GM13977 (cell line): ENCODE measurements at regions not wholly inside any gene's neighbourhood (a gene's known extent, or its start where the extent isn't known, plus 50 kb on each side); places are given as distances from the start of the nearest gene placed in this dataset.
"Not testable (repeated sequence)": the region's sequence is repeated elsewhere in the genome, so short reads cannot be mapped to it uniquely, and the experiment has no call there.

ENCODE experiments used
- DNase-seq: peaks from one replicate; pipeline ENCODE4 v3.0.0; 2012; ENCODE audit warnings: low spot score
- CTCF ChIP-seq: IDR thresholded peaks from 2 replicates; pipeline ENCODE4 v1.5.1; 2012; ENCODE audit warnings: mild to moderate bottlenecking, control low read depth; ENCODE audit not compliant: insufficient read depth; ENCODE audit errors: extremely low read depth, missing control alignments
- in situ Hi-C: fragments of 300-500 bp; cut with MboI; formaldehyde crosslinking; loops from one replicate; pipeline ENCODE4 v1.12.0; 2022; ENCODE audit warnings: low sequenced_read_pairs, low pct_unique_long_range_greater_than_20kb, mixed read lengths, inconsistent platforms; ENCODE audit not compliant: unreplicated experiment

DNA sequence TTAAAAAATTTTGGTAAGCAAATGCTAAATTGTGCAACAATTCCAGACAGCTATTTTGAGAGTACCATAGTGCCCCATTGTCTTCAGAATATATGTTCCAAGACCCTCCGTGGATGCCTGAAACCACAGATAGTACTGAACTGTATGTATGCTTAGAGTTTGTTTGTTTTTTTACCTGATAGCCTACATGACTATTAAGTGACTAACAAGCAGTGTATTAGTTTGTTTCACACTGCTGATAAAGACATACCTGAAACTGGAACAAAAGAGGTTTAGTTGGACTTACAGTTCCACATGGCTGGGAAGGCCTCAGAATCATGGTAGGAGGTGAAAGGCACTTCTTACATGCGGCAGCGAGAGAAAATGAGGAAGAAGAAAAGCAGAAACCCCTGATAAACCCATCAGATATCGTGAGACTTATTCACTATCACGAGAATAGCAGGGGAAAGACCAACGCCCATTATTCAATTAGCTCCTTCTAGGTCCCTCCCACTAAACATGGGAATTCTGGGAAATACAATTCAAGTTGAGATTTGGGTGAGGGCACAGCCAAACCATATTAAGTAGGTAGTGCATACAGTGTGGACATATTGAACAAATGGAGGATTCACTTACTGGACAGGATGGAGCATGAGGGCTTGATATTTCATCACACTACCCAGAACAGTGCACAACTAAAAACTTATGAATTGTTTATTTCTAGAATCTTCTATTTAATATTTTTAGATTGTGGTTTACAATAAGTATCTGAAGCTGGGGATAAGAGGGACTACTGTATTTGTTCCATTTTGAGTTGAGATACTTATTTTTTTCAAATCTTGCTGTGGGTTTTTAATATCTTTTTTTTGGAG lies 78.5 kb downstream of the LHX9 start:
- no peak for TF ChIP-seq CTCF
- in situ Hi-C loops, result no loop called here

DNA sequence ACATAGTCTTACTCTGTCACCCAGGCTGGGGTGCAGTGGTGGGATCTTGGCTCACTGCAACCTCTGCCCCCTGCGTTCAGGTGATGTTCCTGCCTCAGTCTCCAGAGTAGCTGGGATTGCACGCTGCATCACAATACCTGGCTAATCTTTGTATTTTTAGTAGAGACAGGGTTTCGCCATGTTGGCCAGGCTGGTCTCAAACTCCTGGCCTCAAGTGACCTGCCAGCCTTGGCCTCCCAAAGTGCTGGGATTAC lies 79.0 kb downstream of the LHX9 start:
- DNase-seq, in situ Hi-C loops: not testable (repeated sequence)

More for the DNA sequence above, 78.5 kb downstream of the LHX9 start:
- no peak for DNase-seq

DNA sequence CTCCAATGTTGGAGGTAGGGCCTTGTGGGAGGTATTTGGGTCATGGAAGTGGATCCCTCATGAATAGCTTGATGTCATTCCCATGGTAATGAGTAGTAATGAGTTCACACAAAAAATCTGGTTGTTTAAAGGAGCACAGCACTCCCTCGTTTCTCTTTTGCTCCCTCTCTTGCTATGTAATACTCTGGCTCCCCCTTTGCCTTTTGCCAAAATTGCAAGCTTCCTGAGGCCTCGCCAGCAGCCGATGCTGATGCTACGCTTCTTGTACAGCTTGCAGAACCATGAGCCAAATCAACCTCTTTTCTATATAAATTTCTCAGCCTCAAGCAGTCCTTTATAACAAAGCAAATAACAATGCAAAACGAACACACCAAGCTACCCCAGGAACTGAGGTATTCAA lies 80.9 kb downstream of the LHX9 start:
- in situ Hi-C loops, result no loop called here
- no peak for DNase-seq
- TF ChIP-seq CTCF, result no peak

DNA sequence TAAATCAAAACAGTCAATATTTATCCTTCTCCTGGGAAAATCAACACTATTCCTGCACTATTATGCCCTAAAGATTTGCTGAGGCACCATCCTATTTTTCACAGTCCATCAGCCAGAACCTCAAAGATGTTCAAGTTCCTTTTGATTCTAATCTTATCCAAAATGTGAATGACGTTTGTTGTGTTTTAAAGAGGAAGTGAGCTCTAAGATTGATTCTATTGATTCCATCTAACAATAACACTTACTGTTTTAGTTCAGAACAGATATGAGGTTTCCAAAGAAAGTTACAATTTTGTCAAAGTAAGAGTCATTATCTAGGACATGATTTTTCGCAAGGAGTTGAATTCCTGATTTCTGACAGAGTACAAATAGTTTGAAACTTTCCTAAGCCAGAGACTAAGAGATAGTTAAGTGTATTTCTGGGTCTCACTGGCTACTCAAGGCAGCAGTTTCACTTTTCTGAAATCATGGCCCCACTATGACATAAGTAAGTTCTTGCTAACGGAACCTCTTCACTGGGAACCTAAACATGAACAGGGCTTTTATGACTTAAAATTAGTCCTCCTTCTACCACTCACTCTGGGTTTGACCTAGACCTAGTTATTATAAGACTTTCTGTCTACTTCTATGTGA lies 84.7 kb downstream of the LHX9 start:
- no peak for DNase-seq
- in situ Hi-C loops, result no loop called here
- TF ChIP-seq CTCF, result no peak

- no peak for DNase-seq
- no peak for TF ChIP-seq CTCF
- in situ Hi-C loops, result no loop called here
Measured at GRCh38 chr1:198003468-198003867, 86.3 kb downstream of the LHX9 start.

GRCh38 chr1:198007011-198007410 lies 89.8 kb downstream of the LHX9 start:
- in situ Hi-C loops, result no loop called here
- no peak for TF ChIP-seq CTCF
- no peak for DNase-seq

DNA sequence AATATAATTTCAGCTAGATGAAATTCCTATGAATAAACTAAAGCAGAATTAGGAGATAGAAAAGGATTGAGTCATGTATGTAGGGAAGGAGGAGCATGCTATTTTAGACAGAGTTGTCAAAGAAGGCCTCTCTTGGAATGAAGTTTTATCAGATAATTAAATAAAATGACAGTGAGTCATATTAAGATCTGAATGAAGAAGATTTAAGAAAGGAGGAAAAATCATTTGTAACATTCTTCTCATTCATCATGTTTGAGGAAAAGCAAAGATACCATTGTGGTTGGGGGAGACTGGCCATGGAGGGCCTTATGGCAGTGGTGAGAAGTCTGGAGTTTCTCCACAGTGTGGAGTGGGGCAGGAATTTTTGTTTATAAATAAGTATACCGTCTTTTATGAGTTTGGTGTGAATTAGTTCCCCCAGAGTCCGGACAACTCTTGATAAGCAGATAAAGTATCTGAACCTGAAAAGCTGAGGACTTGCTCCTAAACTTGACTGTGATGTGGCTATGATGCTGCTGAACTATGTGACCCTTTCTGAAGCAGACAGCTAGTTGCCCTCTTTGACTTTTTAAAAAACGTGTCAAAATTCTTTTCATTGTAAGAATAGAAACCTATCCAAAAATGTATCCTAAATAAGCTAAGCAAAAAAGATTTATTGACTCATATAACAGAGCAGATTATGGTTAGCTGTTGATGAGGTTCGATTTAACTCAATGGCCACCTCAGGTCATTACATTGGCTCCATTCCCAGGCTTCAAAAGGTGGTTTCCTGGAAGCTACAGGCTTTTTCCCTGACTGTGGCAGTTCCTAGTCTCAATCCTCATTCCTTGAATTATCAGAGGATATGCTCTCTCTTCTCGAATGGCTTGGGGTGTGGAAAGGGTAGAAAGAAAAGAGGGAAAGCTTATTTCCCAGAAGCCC lies 90.8 kb downstream of the LHX9 start:
- TF ChIP-seq CTCF, result no peak
- no peak for DNase-seq
- in situ Hi-C loops, result no loop called here
